Osteoblast (primary cell): ENCODE measurements at regions not wholly inside any gene's neighbourhood (a gene's known extent, or its start where the extent isn't known, plus 50 kb on each side); places are given as distances from the start of the nearest gene placed in this dataset.
"Not testable (repeated sequence)": the region's sequence is repeated elsewhere in the genome, so short reads cannot be mapped to it uniquely, and the experiment has no call there.

Source experiments
- DNase-seq: peaks from one replicate; pipeline ENCODE4 v3.0.0; 2011; ENCODE audit warnings: low spot score, mixed read lengths; ENCODE audit not compliant: insufficient read length; ENCODE audit errors: missing footprints
- H2AFZ ChIP-seq: 2 replicates; pipeline ENCODE4 v1.6.0; 2011; ENCODE audit warnings: mild to moderate bottlenecking, low read length
- H3K27ac ChIP-seq: 2 replicates; pipeline ENCODE4 v1.5.1; 2011; ENCODE audit warnings: mild to moderate bottlenecking, low read depth, low read length, moderate library complexity
- H3K27me3 ChIP-seq: 2 replicates; pipeline ENCODE4 v1.6.0; 2012; ENCODE audit warnings: mild to moderate bottlenecking, control low read depth, inconsistent platforms, low read length, moderate library complexity; ENCODE audit not compliant: insufficient read depth
- H3K36me3 ChIP-seq: 2 replicates; pipeline ENCODE4 v1.5.1; 2011; ENCODE audit warnings: mild to moderate bottlenecking, low read length, control low read depth, moderate library complexity; ENCODE audit not compliant: insufficient read depth
- H3K4me1 ChIP-seq: 2 replicates; pipeline ENCODE4 v1.5.1; 2011; ENCODE audit warnings: mild to moderate bottlenecking, low read length, control low read depth, moderate library complexity; ENCODE audit not compliant: insufficient read depth
- H3K4me2 ChIP-seq: 2 replicates; pipeline ENCODE4 v1.6.0; 2011; ENCODE audit warnings: mild to moderate bottlenecking, low read length; ENCODE audit not compliant: insufficient read depth
- H3K4me3 ChIP-seq: fragments of 200-600 bp; sonication (generic); 3 replicates; pipeline ENCODE4 v1.5.1; 2012; ENCODE audit warnings: mild to moderate bottlenecking, low read length, inconsistent platforms; ENCODE audit not compliant: insufficient read depth
- H3K79me2 ChIP-seq: 2 replicates; pipeline ENCODE4 v1.6.0; 2012; ENCODE audit warnings: mild to moderate bottlenecking, low read length, control low read depth, inconsistent platforms; ENCODE audit not compliant: insufficient read depth
- H3K9me3 ChIP-seq: 2 replicates; pipeline ENCODE4 v1.5.1; 2011; ENCODE audit warnings: low read depth, low read length, control low read depth
- H4K20me1 ChIP-seq: 2 replicates; pipeline ENCODE4 v1.6.0; 2012; ENCODE audit warnings: mild to moderate bottlenecking, low read length, control low read depth; ENCODE audit not compliant: insufficient read depth
- CTCF ChIP-seq: IDR thresholded peaks from 2 replicates; pipeline ENCODE4 v1.5.1; 2011; ENCODE audit warnings: mild to moderate bottlenecking, low read depth, low read length, moderate library complexity; ENCODE audit errors: extremely low read depth

- no peak overlapping the region for H2AFZ ChIP-seq
- H3K4me1 ChIP-seq, result no peaks in the 10 kb centered on the region
- H3K27ac ChIP-seq, result no peak overlapping the region
- no peak for TF ChIP-seq CTCF
- no peaks in the 10 kb centered on the region for H3K79me2 ChIP-seq
- no peaks in the 10 kb centered on the region for H4K20me1 ChIP-seq
- DNase-seq, result no peak
- H3K4me3 ChIP-seq, result no peak overlapping the region
- H3K36me3 ChIP-seq, result no peaks in the 10 kb centered on the region
- no peaks in the 10 kb centered on the region for H3K9me3 ChIP-seq
- H3K4me2 ChIP-seq, result no peak overlapping the region
- no peaks in the 10 kb centered on the region for H3K27me3 ChIP-seq
Observed at GRCh38 chr4:83917572-83917971, 381.7 kb downstream of the GPAT3 start.

- H3K27me3 ChIP-seq, result no peaks in the 10 kb centered on the region
- H3K79me2 ChIP-seq, result no peaks in the 10 kb centered on the region
- H2AFZ ChIP-seq, result peak overlapping the region; percentile 30
- H3K36me3 ChIP-seq, result no peaks in the 10 kb centered on the region
- no peak overlapping the region for H3K27ac ChIP-seq
- H4K20me1 ChIP-seq, result no peaks in the 10 kb centered on the region
- no peak for DNase-seq
- H3K4me3 ChIP-seq, result no peak overlapping the region
- no peaks in the 10 kb centered on the region for H3K4me1 ChIP-seq
- no peaks in the 10 kb centered on the region for H3K9me3 ChIP-seq
- no peak overlapping the region for H3K4me2 ChIP-seq
- TF ChIP-seq CTCF, result no peak
Observed at GRCh38 chr4:83910693-83911092, 374.8 kb downstream of the GPAT3 start.

DNA sequence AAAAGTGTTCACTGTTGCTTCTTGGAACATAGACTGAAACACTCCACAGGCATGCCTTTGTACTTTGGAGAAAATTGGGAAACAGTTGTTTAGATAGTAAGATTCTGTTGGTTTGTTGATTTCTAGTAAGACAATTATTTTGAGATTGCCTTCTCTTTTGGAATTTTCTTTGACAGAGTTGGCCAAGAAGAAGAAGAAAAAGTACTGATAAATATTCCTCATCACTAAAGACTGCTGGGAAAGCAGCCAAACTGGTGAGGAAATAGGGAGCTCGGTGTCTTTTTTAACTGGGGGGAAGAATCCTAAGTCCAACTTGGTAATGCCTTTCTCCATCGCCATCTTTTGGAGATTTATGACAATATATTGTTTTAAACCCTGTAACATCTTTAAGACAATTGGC lies 370.7 kb downstream of the GPAT3 start:
- H3K36me3 ChIP-seq, result no peaks in the 10 kb centered on the region
- H3K4me2 ChIP-seq, result no peak overlapping the region
- no peaks in the 10 kb centered on the region for H3K9me3 ChIP-seq
- no peak overlapping the region for H3K4me3 ChIP-seq
- no peak for TF ChIP-seq CTCF
- H3K27me3 ChIP-seq, result no peaks in the 10 kb centered on the region
- H3K27ac ChIP-seq, result no peak overlapping the region
- no peaks in the 10 kb centered on the region for H3K79me2 ChIP-seq
- DNase-seq, result no peak
- no peak overlapping the region for H2AFZ ChIP-seq
- no peaks in the 10 kb centered on the region for H3K4me1 ChIP-seq
- H4K20me1 ChIP-seq, result no peaks in the 10 kb centered on the region

- H2AFZ ChIP-seq, result no peak overlapping the region
- DNase-seq, result no peak
Observed at GRCh38 chr4:83905952-83906351, 370.0 kb downstream of the GPAT3 start.

DNA sequence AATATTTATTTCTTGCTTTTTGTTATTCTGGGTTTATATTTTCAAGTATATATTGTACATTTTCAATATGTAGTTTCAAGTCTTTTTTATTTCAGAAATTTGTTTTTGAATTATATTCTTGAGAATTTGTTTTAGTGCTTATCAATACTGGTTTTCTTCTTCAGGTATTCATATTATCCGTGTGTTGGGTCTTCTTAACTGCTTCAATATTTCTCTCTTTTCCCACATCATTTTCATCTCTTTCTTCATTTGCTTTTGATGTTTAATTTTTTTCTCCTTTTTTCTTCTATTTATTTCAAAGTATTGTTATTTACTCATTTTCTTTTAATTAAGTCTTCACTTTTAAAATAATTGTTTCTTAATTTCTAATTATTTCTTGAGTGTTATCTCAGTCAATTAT lies 367.8 kb downstream of the GPAT3 start:
- H3K27me3 ChIP-seq, result not testable (repeated sequence)

More at GRCh38 chr4:83905952-83906351, 370.0 kb downstream of the GPAT3 start:
- Histone ChIP-seq H3K27me3 (no peaks in the 10 kb centered on the region), H4K20me1 (no peaks in the 10 kb centered on the region), H3K4me1 (no peaks in the 10 kb centered on the region), H3K4me2 (no peak overlapping the region), H3K9me3 (no peaks in the 10 kb centered on the region), H3K27ac (no peak overlapping the region), H3K4me3 (no peak overlapping the region), H3K36me3 (no peaks in the 10 kb centered on the region), H3K79me2 (no peaks in the 10 kb centered on the region)
- TF ChIP-seq CTCF, result peak; percentile 40

More for the DNA sequence above, 367.8 kb downstream of the GPAT3 start:
- not testable (repeated sequence) for DNase-seq, H3K9me3 ChIP-seq, H3K4me2 ChIP-seq, H3K79me2 ChIP-seq, H3K36me3 ChIP-seq, H3K4me3 ChIP-seq, H3K27ac ChIP-seq, H4K20me1 ChIP-seq, H2AFZ ChIP-seq, H3K4me1 ChIP-seq
